Activated CD4-positive, alpha-beta memory T cell treated with anti-CD3 and anti-CD28 coated beads for 36 hours (primary cell): ENCODE measurements at regions not wholly inside any gene's neighbourhood (a gene's known extent, or its start where the extent isn't known, plus 50 kb on each side); places are given as distances from the start of the nearest gene placed in this dataset.

Experiments used
- CTCF ChIA-PET: fragments of 350-600 bp; sonication (Branson Sonifier 250); formaldehyde crosslinking; loops from one replicate; lab custom pipeline; 2021; ENCODE audit warnings: antibody characterized with exemption, inconsistent platforms; lab: Charles Lee
- POLR2A ChIA-PET: fragments of 350-600 bp; sonication (Branson Sonifier 250); formaldehyde crosslinking; loops from one replicate; lab custom pipeline; 2021; ENCODE audit warnings: antibody characterized with exemption; lab: Charles Lee
- DNase-seq: peaks from one replicate; pipeline ENCODE4 v3.0.0-alpha.2; 2020
- H3K27ac Mint-ChIP-seq: one replicate; pipeline ENCODE4 v1.8.0; 2021; ENCODE audit warnings: mixed read lengths
- H3K27me3 Mint-ChIP-seq: one replicate; pipeline ENCODE4 v1.8.0; 2021; ENCODE audit warnings: mixed read lengths
- H3K36me3 Mint-ChIP-seq: one replicate; pipeline ENCODE4 v1.8.0; 2021; ENCODE audit warnings: mixed read lengths
- H3K4me1 Mint-ChIP-seq: one replicate; pipeline ENCODE4 v1.8.0; 2021; ENCODE audit warnings: low read depth, mixed read lengths
- H3K4me3 Mint-ChIP-seq: one replicate; pipeline ENCODE4 v1.8.0; 2021; ENCODE audit warnings: mild to moderate bottlenecking, mixed read lengths
- H3K9me3 Mint-ChIP-seq: one replicate; pipeline ENCODE4 v1.8.0; 2021; ENCODE audit warnings: mixed read lengths
- intact Hi-C: fragments of 100-400 bp; cut with micrococcal nuclease; formaldehyde crosslinking; loops from one replicate; pipeline ENCODE4 v1.15.1; 2023

GRCh38 chr2:230642966-230643365 is 69.7 kb upstream of the CAB39 start:
- CTCF ChIA-PET: interaction anchor here (0.7 to 1.7 kb wide), 5 partner anchors 13 to 71 kb away, joined by 3 to 7 read pairs (median 5); no protein-coding TSS in a partner anchor
- Mint-ChIP-seq H3K36me3 (no peaks in the 10 kb centered on the region), H3K27ac (peak overlapping the region; percentile 98), H3K4me1 (peaks cover 27% of the 10 kb centered on the region), H3K27me3 (no peaks in the 10 kb centered on the region), H3K9me3 (no peaks in the 10 kb centered on the region), H3K4me3 (peak overlapping the region; percentile 26)
- DNase-seq: no peak
- POLR2A ChIA-PET: interaction anchor here (1.4 to 5.8 kb wide), 3 partner anchors 16 to 71 kb away, joined by 3 to 78 read pairs (median 5); no protein-coding TSS in a partner anchor
- intact Hi-C loops: loop anchor here (5.0 kb wide), 1 partner anchor 154 kb away; no protein-coding TSS in a partner anchor

DNA sequence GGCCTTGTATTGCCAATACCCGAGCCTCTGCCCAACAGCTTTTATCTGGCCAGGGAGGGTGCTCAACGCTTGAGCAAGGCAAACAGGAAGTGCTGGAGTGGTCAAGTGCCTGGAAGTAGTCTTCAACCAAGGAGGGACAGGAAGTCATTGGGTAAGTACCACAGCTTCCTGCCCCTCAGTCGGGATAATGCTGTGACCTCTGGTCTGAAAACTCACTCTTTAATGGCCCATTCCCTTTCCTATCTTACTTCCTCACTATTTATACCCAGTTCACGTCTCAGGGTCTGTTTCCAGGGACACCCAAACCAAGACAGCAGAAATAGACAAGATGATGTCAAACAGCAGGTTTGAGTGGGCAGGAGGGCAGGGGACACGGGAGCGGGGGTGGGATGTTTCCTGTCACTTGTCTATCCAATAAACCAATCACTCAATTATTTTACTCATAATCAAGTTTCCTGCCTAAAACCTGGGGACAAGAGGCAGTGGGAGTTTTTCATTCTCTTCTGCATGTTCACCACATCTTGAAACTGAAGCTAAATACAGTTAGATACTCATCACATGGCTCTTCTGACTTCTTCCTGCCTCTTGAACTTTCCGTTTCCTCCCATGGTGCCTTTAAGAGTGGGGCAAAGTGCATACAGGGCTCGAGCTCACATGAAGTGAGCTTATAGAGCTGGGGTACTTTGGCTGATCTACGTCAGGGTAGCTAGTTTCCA is 68.9 kb upstream of the CAB39 start:
- CTCF ChIA-PET: interaction anchor here (0.7 to 1.7 kb wide), 7 partner anchors 12 to 70 kb away, joined by 3 to 7 read pairs (median 4); no protein-coding TSS in a partner anchor
- H3K36me3 Mint-ChIP-seq: no peaks in the 10 kb centered on the region
- H3K4me1 Mint-ChIP-seq: peaks cover 29% of the 10 kb centered on the region
- peak; percentile 86 for DNase-seq
- no peaks in the 10 kb centered on the region for H3K9me3 Mint-ChIP-seq
- no peaks in the 10 kb centered on the region for H3K27me3 Mint-ChIP-seq
- H3K27ac Mint-ChIP-seq: peak overlapping the region; percentile 98
- H3K4me3 Mint-ChIP-seq: peak overlapping the region; percentile 49
- POLR2A ChIA-PET: interaction anchor here (0.5 to 5.8 kb wide), 6 partner anchors 11 to 150 kb away, joined by 3 to 78 read pairs (median 4); no protein-coding TSS in a partner anchor
- intact Hi-C loops: loop anchor here (1.0 to 5.0 kb wide), 2 partner anchors 16 to 154 kb away; no protein-coding TSS in a partner anchor

DNA sequence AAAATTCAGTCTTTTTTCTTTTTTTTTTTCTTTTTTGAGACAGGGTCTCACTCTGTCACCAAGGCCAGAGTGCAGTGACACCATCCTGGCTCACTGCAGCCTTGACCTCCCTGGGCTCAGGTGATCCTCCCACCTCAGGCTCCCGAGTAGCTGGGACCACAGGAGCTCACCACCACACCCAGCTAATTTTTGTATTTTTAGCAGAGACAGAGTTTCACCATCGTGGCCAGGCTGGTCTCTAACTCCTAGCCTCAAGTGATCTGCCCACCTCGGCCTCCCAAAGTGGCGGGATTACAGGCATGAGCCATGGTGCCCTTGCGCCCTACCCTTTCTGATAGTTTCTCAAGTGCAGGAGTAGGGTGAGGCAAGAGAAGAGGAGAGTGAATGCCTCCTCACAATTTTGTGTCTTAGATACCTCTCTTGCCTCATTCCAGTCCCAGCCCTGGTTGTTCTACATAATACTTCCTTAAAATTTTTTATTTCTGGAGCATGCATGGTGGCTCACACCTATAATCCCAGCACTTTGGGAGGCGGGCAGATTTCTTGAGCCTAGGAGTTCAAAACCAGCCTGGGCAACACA is 68.2 kb upstream of the CAB39 start:
- Mint-ChIP-seq H3K36me3 (no peaks in the 10 kb centered on the region), H3K4me1 (peaks cover 29% of the 10 kb centered on the region), H3K9me3 (no peaks in the 10 kb centered on the region), H3K27me3 (no peaks in the 10 kb centered on the region), H3K4me3 (peak overlapping the region; percentile 49), H3K27ac (peak overlapping the region; percentile 98)
- intact Hi-C loops: loop anchor here (1.0 to 5.0 kb wide), 2 partner anchors 15 to 153 kb away; no protein-coding TSS in a partner anchor
- CTCF ChIA-PET: interaction anchor here (0.6 to 1.7 kb wide), 7 partner anchors 12 to 126 kb away, joined by 3 to 7 read pairs (median 4); no protein-coding TSS in a partner anchor
- peak; percentile 29 for DNase-seq
- POLR2A ChIA-PET: interaction anchor here (0.5 to 5.8 kb wide), 6 partner anchors 10 to 150 kb away, joined by 3 to 78 read pairs (median 4); no protein-coding TSS in a partner anchor

- Mint-ChIP-seq H3K4me3 (no peak overlapping the region), H3K9me3 (no peaks in the 10 kb centered on the region), H3K27me3 (no peaks in the 10 kb centered on the region), H3K4me1 (peaks cover 29% of the 10 kb centered on the region), H3K27ac (peak overlapping the region; percentile 60), H3K36me3 (no peaks in the 10 kb centered on the region)
- intact Hi-C loops: no loop called here
- ChIA-PET CTCF (interaction anchor here (1.0 kb wide), 1 partner anchor 33 kb away, joined by 3 read pairs; no protein-coding TSS in a partner anchor), POLR2A (interaction anchor here (1.1 kb wide), 1 partner anchor 9 kb away, joined by 3 read pairs; no protein-coding TSS in a partner anchor)
- DNase-seq: no peak
Measured at GRCh38 chr2:230648356-230648755, 64.3 kb upstream of the CAB39 start.

GRCh38 chr2:230650585-230651137 is 62.0 kb upstream of the CAB39 start:
- H3K9me3 Mint-ChIP-seq: no peaks in the 10 kb centered on the region
- intact Hi-C loops: loop anchor here (10.0 kb wide), 1 partner anchor 404 kb away; the partner anchor contains the start of gene PSMD1
- peaks cover 24% of the 10 kb centered on the region for H3K4me1 Mint-ChIP-seq
- no peaks in the 10 kb centered on the region for H3K27me3 Mint-ChIP-seq
- no peak overlapping the region for H3K4me3 Mint-ChIP-seq
- ChIA-PET CTCF (interaction anchor here (0.9 kb wide), 1 partner anchor 174 kb away, joined by 3 read pairs; no protein-coding TSS in a partner anchor), POLR2A (no interaction called here)
- H3K27ac Mint-ChIP-seq: no peak overlapping the region
- no peaks in the 10 kb centered on the region for H3K36me3 Mint-ChIP-seq
- no peak for DNase-seq

GRCh38 chr2:230654057-230654456 is 58.6 kb upstream of the CAB39 start:
- intact Hi-C loops: loop anchor here (10.0 kb wide), 1 partner anchor 401 kb away; the partner anchor contains the start of gene PSMD1
- Mint-ChIP-seq H3K27ac (peak overlapping the region; percentile 31), H3K4me1 (peaks cover 50% of the 10 kb centered on the region), H3K36me3 (peaks cover 17% of the 10 kb centered on the region), H3K9me3 (no peaks in the 10 kb centered on the region), H3K4me3 (no peak overlapping the region), H3K27me3 (no peaks in the 10 kb centered on the region)
- ChIA-PET CTCF (interaction anchor here (0.7 kb wide), 1 partner anchor 58 kb away, joined by 3 read pairs; no protein-coding TSS in a partner anchor), POLR2A (interaction anchor here (0.7 kb wide), 1 partner anchor 10 kb away, joined by 3 read pairs; no protein-coding TSS in a partner anchor)
- no peak for DNase-seq

GRCh38 chr2:230657462-230657861 is 55.2 kb upstream of the CAB39 start:
- POLR2A ChIA-PET: interaction anchor here (0.8 to 6.9 kb wide), 7 partner anchors 9 to 141 kb away, joined by 3 to 78 read pairs (median 4); partner anchors contain the start of gene CAB39
- DNase-seq: peak; percentile 24
- H3K4me3 Mint-ChIP-seq: peak overlapping the region; percentile 88
- peaks cover 74% of the 10 kb centered on the region for H3K4me1 Mint-ChIP-seq
- intact Hi-C loops: loop anchor here (5.0 to 10.0 kb wide), 3 partner anchors 250 to 397 kb away; partner anchors contain the start of genes PSMD1 and SP140L
- CTCF ChIA-PET: interaction anchor here (1.6 to 5.0 kb wide), 3 partner anchors 14 to 140 kb away, joined by 7 to 29 read pairs (median 7); no protein-coding TSS in a partner anchor
- H3K27ac Mint-ChIP-seq: peak overlapping the region; percentile 99
- H3K27me3 Mint-ChIP-seq: no peaks in the 10 kb centered on the region
- no peaks in the 10 kb centered on the region for H3K9me3 Mint-ChIP-seq
- peaks cover 17% of the 10 kb centered on the region for H3K36me3 Mint-ChIP-seq

- peak overlapping the region; percentile 99 for H3K27ac Mint-ChIP-seq
- POLR2A ChIA-PET: interaction anchor here (0.8 to 6.9 kb wide), 7 partner anchors 9 to 140 kb away, joined by 3 to 78 read pairs (median 4); partner anchors contain the start of gene CAB39
- H3K36me3 Mint-ChIP-seq: peaks cover 17% of the 10 kb centered on the region
- peak; percentile 25 for DNase-seq
- intact Hi-C loops: loop anchor here (2.0 to 10.0 kb wide), 7 partner anchors 55 to 455 kb away; partner anchors contain the start of genes PSMD1, SP140 and SP140L
- CTCF ChIA-PET: interaction anchor here (0.9 to 5.0 kb wide), 5 partner anchors 11 to 498 kb away, joined by 5 to 29 read pairs (median 7); no protein-coding TSS in a partner anchor
- no peaks in the 10 kb centered on the region for H3K9me3 Mint-ChIP-seq
- no peaks in the 10 kb centered on the region for H3K27me3 Mint-ChIP-seq
- H3K4me1 Mint-ChIP-seq: peaks cover 78% of the 10 kb centered on the region
- H3K4me3 Mint-ChIP-seq: peak overlapping the region; percentile 88
Measured at GRCh38 chr2:230657906-230658305, 54.7 kb upstream of the CAB39 start.

- no peak for DNase-seq
- Mint-ChIP-seq H3K4me3 (peak overlapping the region; percentile 88), H3K4me1 (peaks cover 84% of the 10 kb centered on the region), H3K36me3 (peaks cover 17% of the 10 kb centered on the region), H3K27me3 (no peaks in the 10 kb centered on the region), H3K27ac (peak overlapping the region; percentile 99), H3K9me3 (no peaks in the 10 kb centered on the region)
- intact Hi-C loops: loop anchor here (2.0 to 10.0 kb wide), 7 partner anchors 56 to 456 kb away; partner anchors contain the start of genes PSMD1, SP140 and SP140L
- CTCF ChIA-PET: interaction anchor here (0.9 to 5.0 kb wide), 5 partner anchors 10 to 498 kb away, joined by 5 to 29 read pairs (median 7); no protein-coding TSS in a partner anchor
- POLR2A ChIA-PET: interaction anchor here (1.5 to 6.9 kb wide), 5 partner anchors 10 to 87 kb away, joined by 4 to 78 read pairs (median 22); partner anchors contain the start of gene CAB39
Measured at GRCh38 chr2:230658577-230658876, 54.1 kb upstream of the CAB39 start.

GRCh38 chr2:230658877-230659652 is 53.6 kb upstream of the CAB39 start:
- Mint-ChIP-seq H3K27me3 (no peaks in the 10 kb centered on the region), H3K9me3 (no peaks in the 10 kb centered on the region), H3K36me3 (peaks cover 17% of the 10 kb centered on the region), H3K4me3 (peak overlapping the region; percentile 88), H3K27ac (peak overlapping the region; percentile 99), H3K4me1 (peaks cover 88% of the 10 kb centered on the region)
- ChIA-PET POLR2A (interaction anchor here (0.9 to 6.9 kb wide), 8 partner anchors 10 to 138 kb away, joined by 3 to 78 read pairs (median 4); partner anchors contain the start of gene CAB39), CTCF (interaction anchor here (0.9 to 5.0 kb wide), 7 partner anchors 10 to 499 kb away, joined by 5 to 29 read pairs (median 7); no protein-coding TSS in a partner anchor)
- DNase-seq: peak; percentile 90
- intact Hi-C loops: loop anchor here (1.0 to 10.0 kb wide), 10 partner anchors 9 to 456 kb away; partner anchors contain the start of genes PSMD1, SP140 and SP140L
